Fibroblast of skin of right quadriceps (primary cell): ENCODE measurements at regions not wholly inside any gene's neighbourhood (a gene's known extent, or its start where the extent isn't known, plus 50 kb on each side); places are given as distances from the start of the nearest gene placed in this dataset.
"Not testable (repeated sequence)": the region's sequence is repeated elsewhere in the genome, so short reads cannot be mapped to it uniquely, and the experiment has no call there.

ENCODE experiments used
- DNase-seq: peaks from one replicate; pipeline ENCODE4 v3.0.0-alpha.2; 2013

- DNase-seq = peak; percentile 83
Observed at GRCh38 chr14:28382444-28383190, 384.0 kb upstream of the FOXG1 start.

- DNase-seq = no peak
Observed at GRCh38 chr14:28398506-28398905, 368.1 kb upstream of the FOXG1 start.

GRCh38 chr14:28401705-28402104, 364.9 kb upstream of the FOXG1 start:
- DNase-seq = not testable (repeated sequence)

GRCh38 chr14:28406196-28406595, 360.4 kb upstream of the FOXG1 start:
- peak; percentile 8 for DNase-seq

- no peak for DNase-seq
Observed at GRCh38 chr14:28407031-28407825, 359.4 kb upstream of the FOXG1 start.

- no peak for DNase-seq
Observed at GRCh38 chr14:28407996-28408395, 358.6 kb upstream of the FOXG1 start.

GRCh38 chr14:28412077-28412476, 354.5 kb upstream of the FOXG1 start:
- DNase-seq = peak; percentile 12

- DNase-seq = no peak
Observed at GRCh38 chr14:28426960-28427359, 339.6 kb upstream of the FOXG1 start.

- DNase-seq = no peak
Observed at GRCh38 chr14:28436821-28437220, 329.8 kb upstream of the FOXG1 start.

GRCh38 chr14:28461389-28461788, 305.2 kb upstream of the FOXG1 start:
- DNase-seq = peak; percentile 18

GRCh38 chr14:28467611-28468010, 299.0 kb upstream of the FOXG1 start:
- DNase-seq = no peak

GRCh38 chr14:28468191-28469151, 298.1 kb upstream of the FOXG1 start:
- no peak for DNase-seq

- no peak for DNase-seq
Observed at GRCh38 chr14:28482251-28483040, 284.1 kb upstream of the FOXG1 start.

- no peak for DNase-seq
Observed at GRCh38 chr14:28483506-28483905, 283.1 kb upstream of the FOXG1 start.

- DNase-seq = no peak
Observed at GRCh38 chr14:28488684-28489083, 277.9 kb upstream of the FOXG1 start.

- DNase-seq = no peak
Observed at GRCh38 chr14:28493516-28493915, 273.1 kb upstream of the FOXG1 start.

- peak; percentile 8 for DNase-seq
Observed at GRCh38 chr14:28494196-28494595, 272.4 kb upstream of the FOXG1 start.

- no peak for DNase-seq
Observed at GRCh38 chr14:28496364-28496763, 270.2 kb upstream of the FOXG1 start.

GRCh38 chr14:28502517-28502916, 264.1 kb upstream of the FOXG1 start:
- no peak for DNase-seq

- DNase-seq = peak; percentile 91
Observed at GRCh38 chr14:28515571-28515970, 251.0 kb upstream of the FOXG1 start.

GRCh38 chr14:28536889-28537288, 229.7 kb upstream of the FOXG1 start:
- no peak for DNase-seq

- DNase-seq = peak; percentile 22
Observed at GRCh38 chr14:28542040-28542439, 224.5 kb upstream of the FOXG1 start.
